Choroid plexus epithelial cell (primary cell): ENCODE measurements at regions not wholly inside any gene's neighbourhood (a gene's known extent, or its start where the extent isn't known, plus 50 kb on each side); places are given as distances from the start of the nearest gene placed in this dataset.
A peak's percentile ranks its signal among the peaks of the same experiment; 100 is the strongest.
"Not testable (repeated sequence)": the region's sequence is repeated elsewhere in the genome, so short reads cannot be mapped to it uniquely, and the experiment has no call there.

Source experiments
- DNase-seq: peaks from one replicate; pipeline ENCODE4 v3.0.0-alpha.2; 2010; ENCODE audit warnings: low read depth
- H3K4me3 ChIP-seq: 2 replicates; pipeline ENCODE4 v1.5.1; 2011; ENCODE audit warnings: low read depth, mild to moderate bottlenecking, control low read depth, low read length, moderate library complexity
- TF ChIP-seq, protein P1 (sequence below): conservative IDR thresholded peaks from 2 replicates; pipeline ENCODE4 v1.5.1; 2011; ENCODE audit warnings: low read depth, mild to moderate bottlenecking, control low read depth, inconsistent platforms, low read length, moderate library complexity

DNA sequence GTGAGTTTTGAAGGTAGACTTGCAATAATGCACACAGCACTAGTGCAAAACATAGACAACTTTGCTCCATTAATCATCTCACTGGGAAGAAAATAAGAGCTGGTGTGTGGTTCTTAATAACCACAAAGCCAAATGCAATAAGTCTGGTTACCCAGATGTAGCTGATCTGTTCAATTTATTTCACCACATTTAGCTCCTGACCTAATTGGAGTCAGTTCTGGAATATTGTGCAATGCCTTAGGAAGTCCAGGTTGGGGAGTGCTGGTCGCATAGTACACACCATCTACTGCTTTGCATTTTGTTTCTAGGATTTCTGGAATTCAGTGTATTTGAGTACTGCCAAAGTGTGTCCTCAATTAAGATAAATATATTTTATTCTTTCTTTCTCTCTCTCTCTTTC lies 483.3 kb upstream of the SPRY2 start:
- H3K4me3 ChIP-seq: no peak overlapping the region
- TF ChIP-seq, protein P1, sequence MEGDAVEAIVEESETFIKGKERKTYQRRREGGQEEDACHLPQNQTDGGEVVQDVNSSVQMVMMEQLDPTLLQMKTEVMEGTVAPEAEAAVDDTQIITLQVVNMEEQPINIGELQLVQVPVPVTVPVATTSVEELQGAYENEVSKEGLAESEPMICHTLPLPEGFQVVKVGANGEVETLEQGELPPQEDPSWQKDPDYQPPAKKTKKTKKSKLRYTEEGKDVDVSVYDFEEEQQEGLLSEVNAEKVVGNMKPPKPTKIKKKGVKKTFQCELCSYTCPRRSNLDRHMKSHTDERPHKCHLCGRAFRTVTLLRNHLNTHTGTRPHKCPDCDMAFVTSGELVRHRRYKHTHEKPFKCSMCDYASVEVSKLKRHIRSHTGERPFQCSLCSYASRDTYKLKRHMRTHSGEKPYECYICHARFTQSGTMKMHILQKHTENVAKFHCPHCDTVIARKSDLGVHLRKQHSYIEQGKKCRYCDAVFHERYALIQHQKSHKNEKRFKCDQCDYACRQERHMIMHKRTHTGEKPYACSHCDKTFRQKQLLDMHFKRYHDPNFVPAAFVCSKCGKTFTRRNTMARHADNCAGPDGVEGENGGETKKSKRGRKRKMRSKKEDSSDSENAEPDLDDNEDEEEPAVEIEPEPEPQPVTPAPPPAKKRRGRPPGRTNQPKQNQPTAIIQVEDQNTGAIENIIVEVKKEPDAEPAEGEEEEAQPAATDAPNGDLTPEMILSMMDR: no peak
- DNase-seq: peak; percentile 70

DNA sequence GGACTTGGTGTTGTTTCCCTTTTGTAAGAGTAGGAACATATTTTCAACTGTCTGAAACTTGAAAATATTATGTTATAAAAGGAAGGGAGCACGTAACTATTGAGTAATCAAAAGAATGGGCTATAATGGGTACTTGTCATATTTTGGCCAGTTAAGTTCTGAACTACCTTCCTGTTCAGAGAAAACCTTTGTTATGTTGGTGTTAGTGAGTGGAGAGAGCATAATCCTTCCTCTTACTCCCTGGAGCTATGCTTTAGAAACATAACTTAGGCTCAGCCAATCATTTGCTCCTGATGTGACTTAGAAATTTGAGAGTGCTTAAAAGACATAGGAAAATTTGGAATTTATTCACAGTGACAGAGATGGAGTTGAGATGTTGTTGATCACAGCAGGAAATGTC lies 482.5 kb upstream of the SPRY2 start:
- no peak for DNase-seq
- no peak overlapping the region for H3K4me3 ChIP-seq
- TF ChIP-seq, protein P1: no peak

DNA sequence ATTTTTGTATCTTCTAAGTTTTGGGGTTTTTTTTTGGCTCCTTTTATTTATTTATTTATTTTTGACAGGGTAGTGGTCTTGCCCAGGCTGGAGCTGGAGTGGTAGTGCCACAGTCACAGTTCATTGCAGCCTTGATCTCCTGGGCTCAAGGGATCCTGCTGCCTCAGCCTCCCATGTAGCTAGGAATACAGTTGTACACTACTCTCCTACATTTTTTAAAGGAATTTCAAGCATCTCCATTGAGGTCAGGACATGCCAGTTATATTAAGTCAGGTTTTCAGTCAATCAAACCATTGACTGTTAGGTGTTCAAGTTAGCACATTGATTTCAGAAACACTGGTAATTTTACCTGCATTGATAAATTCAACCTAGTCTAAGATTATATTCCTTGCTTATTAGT lies 480.5 kb upstream of the SPRY2 start:
- TF ChIP-seq, protein P1: no peak
- H3K4me3 ChIP-seq: no peak overlapping the region
- DNase-seq: no peak

DNA sequence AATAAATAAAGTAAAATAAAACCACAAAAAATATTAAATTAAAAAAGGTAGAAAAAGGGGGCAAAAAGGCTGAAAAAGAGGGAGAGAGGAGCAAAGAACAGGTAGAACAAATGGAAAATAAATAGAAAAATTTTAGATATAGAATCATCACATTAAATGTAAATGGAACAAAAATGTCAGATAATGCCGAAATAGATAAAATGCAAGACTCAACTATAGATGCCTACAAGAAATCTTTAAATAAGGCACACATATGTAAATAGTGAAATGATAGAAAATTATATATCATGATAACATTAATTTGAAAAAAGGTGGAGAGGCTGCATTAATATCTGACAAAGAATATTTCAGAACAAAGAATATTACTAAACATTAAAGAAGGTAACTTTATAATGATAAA lies 477.1 kb upstream of the SPRY2 start:
- no peak for DNase-seq
- TF ChIP-seq, protein P1: no peak

DNA sequence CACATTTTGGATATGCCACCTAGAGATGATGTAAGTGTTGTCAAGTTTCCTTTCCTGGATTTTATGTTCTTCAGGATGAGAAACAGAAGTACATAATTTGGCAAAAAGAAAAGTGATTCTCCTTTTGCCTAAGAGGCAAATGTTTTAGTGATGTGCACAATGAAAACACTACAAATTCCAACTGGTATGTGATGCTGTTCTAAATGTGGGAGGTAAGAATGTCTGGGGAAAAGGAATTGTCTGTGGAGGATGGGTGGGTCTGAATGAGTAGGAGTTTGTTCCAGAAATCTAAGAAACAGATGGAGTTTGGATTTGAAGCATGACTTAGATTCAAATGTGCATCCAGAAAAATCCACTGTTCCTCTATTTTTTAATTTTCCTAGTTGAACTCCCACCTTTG lies 473.6 kb upstream of the SPRY2 start:
- TF ChIP-seq, protein P1: no peak
- H3K4me3 ChIP-seq: no peak overlapping the region
- DNase-seq: peak; percentile 23

More for the DNA sequence above, 477.1 kb upstream of the SPRY2 start:
- no peak overlapping the region for H3K4me3 ChIP-seq

DNA sequence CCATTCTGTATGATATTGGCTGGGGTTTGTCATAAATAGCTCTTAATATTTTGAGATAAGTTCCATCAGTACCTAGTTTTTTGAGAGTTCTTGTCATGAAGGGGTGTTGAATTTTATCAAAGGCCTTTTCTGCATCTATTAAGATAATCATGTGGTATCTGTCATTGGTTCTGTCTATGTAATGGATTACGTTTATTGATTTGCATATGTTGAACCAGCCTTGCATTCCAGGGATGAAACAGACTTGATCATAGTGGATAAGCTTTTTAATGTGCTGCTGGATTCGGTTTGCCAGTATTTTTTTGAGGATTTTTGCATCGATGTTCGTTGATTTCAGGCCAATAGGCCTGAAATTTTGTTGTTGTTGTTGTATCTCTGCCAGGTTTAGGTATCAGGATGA lies 469.4 kb upstream of the SPRY2 start:
- DNase-seq: not testable (repeated sequence)

DNA sequence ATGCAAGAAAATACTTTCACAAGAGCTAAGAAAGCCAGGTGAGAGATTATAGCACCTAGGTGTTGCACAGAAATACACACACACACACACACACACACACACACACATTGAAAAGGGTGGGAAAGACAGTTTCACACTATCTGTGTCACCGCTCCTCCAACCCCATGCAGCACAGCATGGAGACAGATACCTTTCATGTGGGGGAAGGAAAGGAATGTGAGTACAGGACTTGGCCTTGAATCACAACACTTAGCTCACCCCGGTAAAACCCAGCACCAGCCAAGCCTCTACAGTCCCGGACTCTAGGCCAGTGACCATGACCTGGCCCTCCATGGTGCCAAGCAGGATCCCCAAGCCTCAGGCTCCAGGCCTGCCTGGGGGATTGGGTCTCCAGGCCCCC lies 462.0 kb upstream of the SPRY2 start:
- peak; percentile 17 for DNase-seq
- TF ChIP-seq, protein P1: no peak
- H3K4me3 ChIP-seq: no peak overlapping the region

More for the DNA sequence above, 469.4 kb upstream of the SPRY2 start:
- H3K4me3 ChIP-seq: not testable (repeated sequence)

DNA sequence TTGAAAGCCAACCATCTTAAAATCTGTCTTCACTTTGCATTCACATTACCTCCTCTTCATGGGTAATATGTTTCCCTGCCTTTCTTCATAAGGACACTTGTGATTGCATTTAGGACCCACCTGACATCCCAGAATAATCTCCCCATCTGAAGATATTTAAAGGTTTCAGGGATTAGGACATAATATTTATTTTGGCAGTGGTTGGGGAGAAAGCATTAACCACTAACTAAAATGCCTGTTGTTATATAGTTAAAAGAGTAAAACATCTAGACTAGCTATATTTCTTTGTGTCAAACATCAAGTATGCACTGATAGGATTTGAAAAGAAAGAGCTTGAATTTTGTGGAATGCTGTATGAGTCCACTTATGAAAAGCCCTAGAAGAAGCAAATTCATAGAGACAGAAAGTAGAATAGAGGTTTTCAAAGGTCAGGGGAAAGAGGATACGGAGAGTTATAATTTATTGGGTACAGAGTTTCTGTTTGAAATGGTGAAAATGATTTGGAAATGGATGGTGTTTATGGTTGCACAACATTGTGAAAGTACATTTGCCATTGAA lies 457.7 kb upstream of the SPRY2 start:
- H3K4me3 ChIP-seq: no peak overlapping the region
- DNase-seq: no peak
- TF ChIP-seq, protein P1: no peak
